ENCODE measurements at regions not wholly inside any gene's neighbourhood (a gene's known extent, or its start where the extent isn't known, plus 50 kb on each side); places are given as distances from the start of the nearest gene placed in this dataset.

GRCh38 chr5:155595791-155596190 lies 582.2 kb downstream of the KIF4B start:
- TF ChIP-seq CTCF (IDR thresholded peaks at IDR 0.05) = no peak
- TF ChIP-seq POLR2AphosphoS5 (IDR thresholded peaks at IDR 0.05) = no peak
- no peak for TF ChIP-seq POLR2A (IDR thresholded peaks at IDR 0.05)
